ENCODE measurements at regions not wholly inside any gene's neighbourhood (a gene's known extent, or its start where the extent isn't known, plus 50 kb on each side); places are given as distances from the start of the nearest gene placed in this dataset.

DNA sequence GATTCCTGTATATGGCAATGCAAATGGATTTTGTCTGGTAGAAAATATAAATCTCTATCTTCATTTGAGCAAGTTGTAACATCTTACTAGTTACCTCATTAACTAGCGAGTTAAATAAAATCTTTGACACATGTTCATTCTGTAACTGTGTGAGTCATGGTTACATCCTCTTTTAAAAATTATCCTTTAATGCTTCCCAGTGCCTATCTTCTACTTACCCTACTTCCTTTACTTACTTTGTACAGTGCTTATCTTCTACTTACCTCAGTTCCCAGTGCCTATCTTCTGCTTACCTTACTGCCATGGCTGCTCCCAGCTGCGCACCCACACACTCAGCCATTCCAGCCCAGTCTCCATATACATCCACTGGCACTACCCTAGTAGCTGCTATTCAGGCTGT, 71.9 kb upstream of the GOLGA8B start:
- no peak for ATAC-seq
- H4K20me1 ChIP-seq (ENCODE audit: insufficient read depth, low read length): no peaks in the 10 kb centered on the region
- intact Hi-C loops (cut with micrococcal nuclease; ENCODE audit: unreplicated experiment): no loop called here
- TF ChIP-seq ELF3 (CRISPR knock-in tag; IDR thresholded peaks at IDR 0.05): no peak
- TF ChIP-seq EP300 (IDR thresholded peaks at IDR 0.05; ENCODE audit: low read depth in 2 of 2, low read length in 2 of 2): no peak
- TF ChIP-seq EP300 (CRISPR knock-in tag; IDR thresholded peaks at IDR 0.05; ENCODE audit: borderline replicate concordance): no peak
- no peak for TF ChIP-seq DR1 (CRISPR knock-in tag; IDR thresholded peaks at IDR 0.05)
- TF ChIP-seq HDAC1 (CRISPR knock-in tag; IDR thresholded peaks at IDR 0.05): no peak
- CTCF ChIA-PET (ENCODE audit: low intra/inter-chr PET ratio, low total read pairs): no interaction called here
- in situ Hi-C loops (cut with HindIII; ENCODE audit: extremely low pct_ligation_motif_present, low pct_unique_long_range_greater_than_20kb): no loop called here
- no peak overlapping the region for H3K27ac ChIP-seq (ENCODE audit: extremely low read length, insufficient read depth, low read length)
- no peaks in the 10 kb centered on the region for H3K79me2 ChIP-seq (ENCODE audit: insufficient read depth, low read length)
- H3K4me3 ChIP-seq (replicated peaks in 1 of 3; ENCODE audit: insufficient read depth in 1 of 3, low read depth in 2 of 3, low read length in 3 of 3): no peak overlapping the region
- no peaks in the 10 kb centered on the region for H3K4me1 ChIP-seq (ENCODE audit: insufficient read depth, low read length)
- no peak overlapping the region for H2AFZ ChIP-seq (ENCODE audit: low read length)
- no peaks in the 10 kb centered on the region for H3K9me3 ChIP-seq (ENCODE audit: low read length)
- POLR2A ChIA-PET: no interaction called here
- no peaks in the 10 kb centered on the region; a peak in 1 of 5 replicates for H3K27me3 ChIP-seq (ENCODE audit: control insufficient read depth in 1 of 2, insufficient read depth in 2 of 2, low read length in 2 of 2)
- BruUV-seq (replicated peaks): no TSS peak
- H3K4me2 ChIP-seq (ENCODE audit: low read depth, low read length): no peak overlapping the region
- H3K36me3 ChIP-seq (replicated peaks in 1 of 2; ENCODE audit: control insufficient read depth in 1 of 2, insufficient read depth in 2 of 2, low read length in 2 of 2): no peaks in the 10 kb centered on the region
- no peak overlapping the region for H3K9ac ChIP-seq (ENCODE audit: insufficient read depth, low read depth, low read length)
- no peak for FAIRE-seq
- DNase-seq (ENCODE audit: low spot score): no peak
- 48% methylated on average over 2 of the region's 2 CpGs for WGBS (ENCODE audit: low lambda C conversion rate)

DNA sequence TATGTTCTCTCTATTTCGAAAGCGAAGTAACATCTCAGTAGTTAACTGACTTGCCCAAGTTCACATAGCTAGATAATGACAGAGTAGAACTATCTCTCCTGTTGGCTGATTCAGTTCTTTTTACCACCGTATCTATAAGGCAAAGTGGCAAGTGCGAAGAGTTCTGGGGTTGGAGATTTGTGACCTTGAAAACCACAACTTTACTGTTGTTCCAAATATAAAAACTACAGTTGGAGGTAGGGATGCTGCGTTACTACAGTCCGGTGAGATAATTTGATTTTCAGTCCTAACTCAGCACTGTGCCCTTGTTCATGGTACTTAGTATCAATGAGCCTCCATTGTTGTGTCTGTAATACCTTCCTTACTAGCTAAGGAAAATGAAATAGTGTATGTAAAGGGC, 71.2 kb upstream of the GOLGA8B start:
- ChIA-PET POLR2A (no interaction called here), CTCF (ENCODE audit: low intra/inter-chr PET ratio, low total read pairs) (no interaction called here)
- 41% methylated on average over 6 of the region's 6 CpGs for WGBS (ENCODE audit: low lambda C conversion rate)
- Histone ChIP-seq H3K36me3 (replicated peaks in 1 of 2; ENCODE audit: control insufficient read depth in 1 of 2, insufficient read depth in 2 of 2, low read length in 2 of 2) (no peaks in the 10 kb centered on the region), H3K4me2 (ENCODE audit: low read depth, low read length) (no peak overlapping the region), H3K4me3 (replicated peaks in 1 of 3; ENCODE audit: insufficient read depth in 1 of 3, low read depth in 2 of 3, low read length in 3 of 3) (no peak overlapping the region), H3K79me2 (ENCODE audit: insufficient read depth, low read length) (no peaks in the 10 kb centered on the region), H2AFZ (ENCODE audit: low read length) (no peak overlapping the region), H3K27me3 (ENCODE audit: control insufficient read depth in 1 of 2, insufficient read depth in 2 of 2, low read length in 2 of 2) (no peaks in the 10 kb centered on the region; a peak in 1 of 5 replicates), H3K9me3 (ENCODE audit: low read length) (no peaks in the 10 kb centered on the region), H4K20me1 (ENCODE audit: insufficient read depth, low read length) (no peaks in the 10 kb centered on the region), H3K27ac (ENCODE audit: extremely low read length, insufficient read depth, low read length) (no peak overlapping the region), H3K4me1 (ENCODE audit: insufficient read depth, low read length) (no peaks in the 10 kb centered on the region), H3K9ac (ENCODE audit: insufficient read depth, low read depth, low read length) (no peak overlapping the region)
- ATAC-seq (no peak), DNase-seq (ENCODE audit: low spot score) (no peak), FAIRE-seq (no peak)
- BruUV-seq (replicated peaks): no TSS peak
- intact Hi-C loops (cut with micrococcal nuclease; ENCODE audit: unreplicated experiment) (no loop called here), in situ Hi-C loops (cut with HindIII; ENCODE audit: extremely low pct_ligation_motif_present, low pct_unique_long_range_greater_than_20kb) (no loop called here)
- no peak for TF ChIP-seq SAFB2 (CRISPR knock-in tag; IDR thresholded peaks at IDR 0.05; ENCODE audit: borderline replicate concordance, low read depth)
- TF ChIP-seq SSRP1 (CRISPR knock-in tag; IDR thresholded peaks at IDR 0.05): no peak
- TF ChIP-seq POLR2AphosphoS5 (IDR thresholded peaks at IDR 0.05; ENCODE audit: low read depth, low read length): no peak
- TF ChIP-seq ZFP37 (CRISPR knock-in tag; IDR thresholded peaks at IDR 0.05; ENCODE audit: borderline replicate concordance): no peak
- TF ChIP-seq ARNTL (CRISPR knock-in tag; IDR thresholded peaks at IDR 0.05): no peak
- no peak for TF ChIP-seq ZNF713 (CRISPR knock-in tag; IDR thresholded peaks at IDR 0.05)
- TF ChIP-seq ZNF354B (CRISPR knock-in tag; IDR thresholded peaks at IDR 0.05): no peak
- TF ChIP-seq, protein P1, sequence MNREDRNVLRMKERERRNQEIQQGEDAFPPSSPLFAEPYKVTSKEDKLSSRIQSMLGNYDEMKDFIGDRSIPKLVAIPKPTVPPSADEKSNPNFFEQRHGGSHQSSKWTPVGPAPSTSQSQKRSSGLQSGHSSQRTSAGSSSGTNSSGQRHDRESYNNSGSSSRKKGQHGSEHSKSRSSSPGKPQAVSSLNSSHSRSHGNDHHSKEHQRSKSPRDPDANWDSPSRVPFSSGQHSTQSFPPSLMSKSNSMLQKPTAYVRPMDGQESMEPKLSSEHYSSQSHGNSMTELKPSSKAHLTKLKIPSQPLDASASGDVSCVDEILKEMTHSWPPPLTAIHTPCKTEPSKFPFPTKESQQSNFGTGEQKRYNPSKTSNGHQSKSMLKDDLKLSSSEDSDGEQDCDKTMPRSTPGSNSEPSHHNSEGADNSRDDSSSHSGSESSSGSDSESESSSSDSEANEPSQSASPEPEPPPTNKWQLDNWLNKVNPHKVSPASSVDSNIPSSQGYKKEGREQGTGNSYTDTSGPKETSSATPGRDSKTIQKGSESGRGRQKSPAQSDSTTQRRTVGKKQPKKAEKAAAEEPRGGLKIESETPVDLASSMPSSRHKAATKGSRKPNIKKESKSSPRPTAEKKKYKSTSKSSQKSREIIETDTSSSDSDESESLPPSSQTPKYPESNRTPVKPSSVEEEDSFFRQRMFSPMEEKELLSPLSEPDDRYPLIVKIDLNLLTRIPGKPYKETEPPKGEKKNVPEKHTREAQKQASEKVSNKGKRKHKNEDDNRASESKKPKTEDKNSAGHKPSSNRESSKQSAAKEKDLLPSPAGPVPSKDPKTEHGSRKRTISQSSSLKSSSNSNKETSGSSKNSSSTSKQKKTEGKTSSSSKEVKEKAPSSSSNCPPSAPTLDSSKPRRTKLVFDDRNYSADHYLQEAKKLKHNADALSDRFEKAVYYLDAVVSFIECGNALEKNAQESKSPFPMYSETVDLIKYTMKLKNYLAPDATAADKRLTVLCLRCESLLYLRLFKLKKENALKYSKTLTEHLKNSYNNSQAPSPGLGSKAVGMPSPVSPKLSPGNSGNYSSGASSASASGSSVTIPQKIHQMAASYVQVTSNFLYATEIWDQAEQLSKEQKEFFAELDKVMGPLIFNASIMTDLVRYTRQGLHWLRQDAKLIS (CRISPR knock-in tag; IDR thresholded peaks at IDR 0.05): no peak
